ENCODE measurements at regions not wholly inside any gene's neighbourhood (a gene's known extent, or its start where the extent isn't known, plus 50 kb on each side); places are given as distances from the start of the nearest gene placed in this dataset.
"Not testable (repeated sequence)": the region's sequence is repeated elsewhere in the genome, so short reads cannot be mapped to it uniquely, and the experiment has no call there.

- DNase-seq (ENCODE audit: low read depth in 2 of 2), result no peak
Observed at GRCh38 chr2:39581866-39582265, 83.9 kb upstream of the TMEM178A start.

- DNase-seq (ENCODE audit: low read depth in 2 of 2), result no peak
Observed at GRCh38 chr2:39583213-39583612, 82.5 kb upstream of the TMEM178A start.

- DNase-seq (ENCODE audit: low read depth in 2 of 2), result no peak
Observed at GRCh38 chr2:39583781-39584180, 81.9 kb upstream of the TMEM178A start.

- DNase-seq (ENCODE audit: low read depth in 2 of 2), result no peak
Observed at GRCh38 chr2:39584283-39584965, 81.3 kb upstream of the TMEM178A start.

- DNase-seq (ENCODE audit: low read depth in 2 of 2), result not testable (repeated sequence)
Observed at GRCh38 chr2:39585531-39585930, 80.2 kb upstream of the TMEM178A start.

DNA sequence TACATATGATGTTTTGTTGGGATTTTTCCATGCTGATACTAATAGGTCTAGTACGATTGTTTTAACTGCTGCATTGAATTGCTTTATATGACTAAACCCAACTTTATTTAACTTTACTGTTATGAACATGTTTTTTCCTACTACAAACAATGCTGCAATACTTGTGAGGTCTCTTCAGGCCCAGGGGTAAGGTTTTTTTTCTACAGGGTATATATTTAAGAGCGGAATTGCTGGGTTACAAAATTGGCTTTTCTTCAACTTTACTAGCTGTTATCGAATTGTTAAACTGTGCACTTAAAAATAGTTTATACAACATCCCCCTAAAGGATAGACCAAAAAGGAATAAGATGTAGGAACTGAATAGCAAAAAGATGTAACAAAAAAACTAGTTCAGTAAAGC is 78.5 kb upstream of the TMEM178A start:
- DNase-seq (ENCODE audit: low read depth in 2 of 2), result no peak

DNA sequence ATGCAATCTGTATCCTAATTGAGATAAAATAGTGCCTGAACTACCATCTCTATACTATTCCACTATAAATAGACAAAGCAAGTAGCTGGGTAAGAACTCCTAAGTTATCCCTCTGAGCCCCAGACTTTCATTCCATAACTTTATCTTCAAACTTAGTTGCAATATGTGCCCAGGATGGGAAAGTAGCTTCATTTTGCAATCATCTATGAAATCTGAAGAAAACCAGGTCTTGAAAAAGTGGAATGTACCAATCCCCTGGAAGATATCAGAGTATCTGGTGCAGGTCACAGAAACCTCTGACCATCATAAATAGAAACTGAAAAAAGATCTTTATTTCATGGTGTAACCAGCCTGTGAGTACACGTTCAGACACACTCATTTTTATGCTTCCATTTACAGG is 78.1 kb upstream of the TMEM178A start:
- DNase-seq (ENCODE audit: low read depth in 2 of 2), result no peak

DNA sequence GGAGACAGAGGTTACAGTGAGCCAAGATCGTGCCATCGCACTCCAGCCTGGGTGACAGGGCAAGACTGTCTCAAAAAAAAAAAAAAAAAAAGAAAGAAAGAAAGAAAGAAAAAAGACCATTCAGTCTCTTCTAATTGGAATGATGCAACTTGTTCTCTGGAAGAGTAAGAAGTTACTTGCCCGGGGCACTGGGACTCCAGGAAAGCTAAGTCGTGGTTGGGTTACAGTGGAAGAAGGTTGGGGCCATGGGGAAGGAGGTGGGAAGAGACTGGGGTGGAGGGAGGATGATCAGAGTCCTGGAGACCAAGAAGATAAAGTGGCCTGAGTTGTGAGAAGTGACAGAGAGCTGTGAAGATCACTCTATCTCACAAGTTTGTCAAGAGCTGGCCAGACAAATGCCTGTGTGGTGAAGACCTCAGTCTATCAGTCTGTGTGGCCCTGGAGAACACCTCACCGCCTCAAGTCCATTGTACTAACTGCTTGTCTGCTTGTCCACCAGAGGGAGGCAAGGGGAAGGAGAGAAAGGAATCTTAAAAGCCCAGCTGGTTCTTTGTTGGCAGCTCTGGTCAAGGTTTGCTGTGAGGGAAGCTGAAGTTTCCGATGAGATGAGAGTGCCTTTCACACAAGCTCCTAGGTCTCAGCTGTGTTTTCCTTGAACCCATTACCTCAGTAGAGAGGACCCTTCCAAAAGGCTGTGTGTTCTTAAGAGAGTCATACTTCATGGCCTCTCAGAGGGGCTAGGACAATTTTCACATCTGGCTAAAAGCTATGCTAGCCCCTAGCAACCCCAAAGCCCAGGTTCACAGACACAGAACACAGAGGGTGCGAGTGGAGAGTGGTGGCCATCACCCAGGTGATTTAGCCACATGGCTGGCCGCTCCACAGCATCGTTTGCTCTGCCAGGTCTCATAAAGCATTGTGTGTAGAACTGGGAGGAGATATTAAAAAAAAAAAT is 72.0 kb upstream of the TMEM178A start:
- no peak for DNase-seq (ENCODE audit: low read depth in 2 of 2)

DNA sequence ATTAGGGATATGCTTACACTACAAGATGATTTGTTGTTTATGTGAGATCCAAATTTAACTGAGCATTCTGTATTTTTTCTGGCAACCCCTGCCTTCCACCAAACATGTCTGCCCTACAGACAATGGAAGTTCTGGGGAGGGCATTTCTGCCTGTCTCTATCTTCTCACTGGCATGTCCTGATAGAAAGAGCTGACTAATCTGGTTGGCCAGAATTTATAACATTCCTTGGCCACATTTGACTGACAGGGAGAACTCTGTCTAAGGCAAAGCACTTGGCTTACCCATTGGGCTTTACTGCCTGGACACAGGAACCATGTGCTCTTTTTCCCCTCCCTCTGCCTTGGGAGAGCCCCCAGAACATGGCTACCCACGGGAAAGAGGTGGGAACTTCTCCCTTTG is 70.6 kb upstream of the TMEM178A start:
- DNase-seq (ENCODE audit: low read depth in 2 of 2), result no peak

DNA sequence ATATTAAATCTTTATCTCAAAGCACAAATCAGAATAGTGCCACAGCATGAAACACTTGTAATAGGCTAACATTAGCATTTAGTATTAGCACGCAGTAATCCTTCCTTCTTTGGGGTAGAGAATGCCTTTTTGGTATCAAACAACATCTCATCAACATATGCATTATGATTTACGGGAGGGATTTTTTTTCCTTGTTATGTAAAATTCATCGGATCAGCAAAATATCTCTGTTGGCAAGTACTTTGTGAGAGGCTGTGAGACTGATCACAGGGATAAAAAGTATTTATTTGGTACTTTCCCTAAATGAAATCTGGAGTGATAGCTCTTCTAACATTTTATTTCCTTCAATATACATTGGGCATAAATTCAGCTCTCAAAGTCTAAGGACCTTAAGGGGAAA is 68.4 kb upstream of the TMEM178A start:
- no peak for DNase-seq (ENCODE audit: low read depth in 2 of 2)

DNA sequence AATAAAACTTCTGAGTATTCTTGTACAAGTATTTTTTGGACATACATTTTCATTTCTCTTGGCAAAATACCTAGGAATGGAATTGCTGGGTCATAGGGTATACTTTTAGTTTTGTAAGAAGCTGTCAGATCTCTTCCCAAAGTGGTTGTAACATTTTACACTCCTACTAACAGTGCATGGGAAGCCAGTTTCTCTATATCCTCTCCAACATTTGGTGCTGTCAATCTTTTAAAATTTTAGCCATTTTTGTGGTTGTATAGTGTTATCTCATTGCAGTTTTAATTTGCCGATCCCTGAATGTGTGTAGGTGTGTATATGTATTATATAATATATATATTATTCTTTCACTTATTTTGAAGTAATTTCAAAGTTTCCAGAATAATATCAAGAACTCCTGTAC is 63.1 kb upstream of the TMEM178A start:
- no peak for DNase-seq (ENCODE audit: low read depth in 2 of 2)

GRCh38 chr2:39603436-39603835 is 62.3 kb upstream of the TMEM178A start:
- DNase-seq (ENCODE audit: low read depth in 2 of 2), result no peak

DNA sequence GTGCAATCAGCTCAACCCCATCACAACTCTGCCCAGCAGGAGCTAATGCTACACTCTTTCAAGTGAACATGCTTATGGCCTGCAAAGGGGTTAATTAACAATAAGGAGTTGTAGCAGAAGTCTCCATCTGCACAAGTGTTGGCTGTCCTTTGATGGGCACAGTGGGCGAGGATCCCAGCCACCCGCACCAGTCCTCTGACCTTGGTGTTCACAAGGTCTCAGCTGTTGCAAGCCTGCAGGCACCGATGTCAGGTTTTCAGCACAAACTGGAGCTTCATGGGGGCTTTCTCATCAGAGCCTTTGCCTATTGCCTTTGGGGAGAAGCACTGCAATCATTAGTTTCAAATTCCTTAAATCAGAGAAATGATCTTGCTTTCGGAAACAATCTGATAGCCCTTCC is 60.9 kb upstream of the TMEM178A start:
- no peak for DNase-seq (ENCODE audit: low read depth in 2 of 2)

DNA sequence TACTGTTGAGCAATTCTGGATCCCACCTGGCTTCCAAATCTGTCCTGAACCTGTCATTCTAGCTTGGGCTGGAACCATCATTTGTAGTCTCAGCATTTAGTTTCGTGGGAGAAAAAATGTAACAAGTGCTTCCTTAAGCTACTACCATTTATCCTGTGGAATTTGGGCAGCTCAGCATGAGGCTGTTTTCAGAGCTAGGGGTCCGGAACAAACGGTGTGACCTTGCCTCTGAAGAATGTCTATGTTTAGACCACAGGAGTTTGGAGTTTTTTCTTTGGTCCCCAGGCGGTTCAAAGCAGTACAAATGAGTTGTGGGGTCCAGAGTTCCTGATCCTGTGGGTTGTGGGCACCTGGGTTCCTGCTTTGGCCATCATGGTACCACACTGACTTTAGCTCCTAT is 59.1 kb upstream of the TMEM178A start:
- DNase-seq (ENCODE audit: low read depth in 2 of 2), result no peak

DNA sequence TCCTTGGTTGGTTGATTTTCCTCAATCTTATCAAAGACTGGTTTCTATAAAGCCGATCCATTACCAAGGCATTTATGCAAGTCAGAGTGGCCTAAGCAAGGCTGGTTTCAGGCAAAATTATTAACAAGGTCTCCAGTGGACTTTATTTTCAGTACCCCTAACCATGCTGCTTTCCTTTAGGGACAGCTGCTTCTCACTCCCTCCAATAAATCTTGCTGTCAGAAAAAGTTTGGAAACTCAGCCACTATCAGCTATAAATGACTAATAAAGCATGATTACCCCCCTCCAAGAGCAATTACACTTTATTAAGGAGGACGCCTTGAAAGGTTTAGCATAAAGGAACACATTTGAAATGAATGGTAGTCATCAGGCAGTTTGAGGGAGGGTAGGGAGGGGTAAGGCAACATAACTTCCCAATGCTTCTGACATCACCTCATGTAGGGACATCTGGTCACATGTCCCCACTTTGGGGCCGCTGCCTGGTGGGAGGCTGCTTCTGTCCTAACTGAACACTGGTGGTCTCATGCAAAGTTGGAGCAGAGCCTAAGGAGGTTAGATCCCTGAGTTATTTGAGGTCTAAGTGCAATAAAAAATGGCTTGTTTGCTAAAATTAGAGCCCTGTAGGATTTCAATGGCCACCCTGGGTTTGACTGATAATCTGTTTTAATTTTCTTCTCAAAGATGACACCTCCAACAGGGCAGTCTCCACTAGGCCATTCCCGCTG is 58.0 kb upstream of the TMEM178A start:
- no peak for DNase-seq (ENCODE audit: low read depth in 2 of 2)

- DNase-seq (ENCODE audit: low read depth in 2 of 2), result no peak
Observed at GRCh38 chr2:39608263-39608575, 57.5 kb upstream of the TMEM178A start.

DNA sequence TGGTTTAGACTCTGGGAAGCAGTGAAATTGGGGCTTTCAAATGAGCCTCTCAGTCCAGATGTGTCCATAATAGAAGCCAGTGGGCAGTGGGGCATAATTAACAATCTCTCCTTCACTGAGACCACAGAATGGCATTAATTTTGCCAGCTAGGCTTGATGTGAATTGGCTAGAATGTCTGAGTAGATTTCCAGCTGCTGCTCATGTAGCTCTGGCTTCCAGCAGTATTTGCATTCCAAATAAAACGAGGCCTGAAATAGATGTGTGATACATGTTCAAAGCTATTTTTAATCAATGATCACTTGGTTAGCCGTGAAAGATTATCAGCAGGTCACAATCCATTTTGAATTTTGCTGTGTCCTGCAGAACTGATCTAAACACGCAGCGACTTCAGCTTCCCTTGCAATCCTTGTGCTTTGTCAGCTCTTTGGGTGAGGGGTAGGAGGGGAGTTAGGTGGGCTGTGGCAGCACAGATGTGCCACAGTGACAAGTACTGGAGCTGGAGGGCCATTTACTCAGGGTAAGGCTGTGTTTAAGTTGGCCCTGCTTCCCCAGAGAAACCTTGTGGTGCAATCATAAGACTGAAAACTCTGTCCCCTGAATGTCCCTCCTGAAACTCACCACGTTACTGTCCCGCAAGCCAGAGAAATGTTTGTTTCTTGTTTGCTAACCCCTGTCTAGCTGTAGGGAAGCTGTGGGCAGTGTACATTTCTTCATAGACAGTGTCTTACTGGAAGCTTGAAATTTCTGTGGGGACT is 56.9 kb upstream of the TMEM178A start:
- DNase-seq (ENCODE audit: low read depth in 2 of 2), result no peak

- no peak for DNase-seq (ENCODE audit: low read depth in 2 of 2)
Observed at GRCh38 chr2:39609917-39610316, 55.8 kb upstream of the TMEM178A start.

- no peak for DNase-seq (ENCODE audit: low read depth in 2 of 2)
Observed at GRCh38 chr2:39615675-39616074, 50.0 kb upstream of the TMEM178A start.
